MCF 10A (cell line): ENCODE measurements at regions not wholly inside any gene's neighbourhood (a gene's known extent, or its start where the extent isn't known, plus 50 kb on each side); places are given as distances from the start of the nearest gene placed in this dataset.

Source experiments
- BruUV-seq: library from RNA; stranded (reverse); fragments of 400-500 nt; replicated peaks from 2 replicates; lab custom pipeline; 2021; lab: Mats Ljungman, UMichigan
- CTCF ChIA-PET: fragments of 300-600 bp; sonication (Branson Sonifier 250); formaldehyde crosslinking; extraction: SDS; loops from one replicate; lab custom pipeline; 2021; ENCODE audit warnings: antibody characterized with exemption, inconsistent platforms; lab: Yijun Ruan, JAX
- POLR2A ChIA-PET: fragments of 300-600, 350-650 bp; sonication (Branson Sonifier 250); formaldehyde crosslinking; extraction: SDS; loops from one replicate; lab custom pipeline; 2020; ENCODE audit warnings: antibody characterized with exemption, inconsistent platforms; lab: Yijun Ruan, JAX
- DNase-seq: peaks from one replicate; pipeline ENCODE4 v3.0.0-alpha.2; 2018; ENCODE audit not compliant: unreplicated experiment
- H3K27ac Mint-ChIP-seq: one replicate; pipeline ENCODE4 v1.8.0; 2022; ENCODE audit warnings: mild to moderate bottlenecking, low read depth, mixed read lengths; ENCODE audit not compliant: unreplicated experiment
- H3K27me3 Mint-ChIP-seq: one replicate; pipeline ENCODE4 v1.8.0; 2022; ENCODE audit warnings: mixed read lengths; ENCODE audit not compliant: insufficient read depth, unreplicated experiment
- H3K36me3 Mint-ChIP-seq: one replicate; pipeline ENCODE4 v1.8.0; 2022; ENCODE audit warnings: mild to moderate bottlenecking, moderate library complexity, mixed read lengths; ENCODE audit not compliant: insufficient read depth, unreplicated experiment
- H3K4me1 Mint-ChIP-seq: one replicate; pipeline ENCODE4 v1.8.0; 2022; ENCODE audit warnings: mixed read lengths; ENCODE audit not compliant: insufficient read depth, unreplicated experiment
- H3K4me3 Mint-ChIP-seq: one replicate; pipeline ENCODE4 v1.8.0; 2022; ENCODE audit warnings: mild to moderate bottlenecking, moderate library complexity, mixed read lengths; ENCODE audit not compliant: unreplicated experiment
- H3K9me3 Mint-ChIP-seq: one replicate; pipeline ENCODE4 v1.8.0; 2022; ENCODE audit warnings: mixed read lengths; ENCODE audit not compliant: unreplicated experiment
- intact Hi-C: fragments of 100-400 bp; cut with micrococcal nuclease; formaldehyde crosslinking; loops from 2 replicates; pipeline ENCODE4 v1.14.1; 2022
- TF ChIP-seq, protein P1 (sequence below): fragments of 200-600 bp; IDR thresholded peaks from one replicate; pipeline ENCODE4 v1.8.0; 2022; ENCODE audit warnings: antibody characterized with exemption, mild to moderate bottlenecking; ENCODE audit not compliant: unreplicated experiment

DNA sequence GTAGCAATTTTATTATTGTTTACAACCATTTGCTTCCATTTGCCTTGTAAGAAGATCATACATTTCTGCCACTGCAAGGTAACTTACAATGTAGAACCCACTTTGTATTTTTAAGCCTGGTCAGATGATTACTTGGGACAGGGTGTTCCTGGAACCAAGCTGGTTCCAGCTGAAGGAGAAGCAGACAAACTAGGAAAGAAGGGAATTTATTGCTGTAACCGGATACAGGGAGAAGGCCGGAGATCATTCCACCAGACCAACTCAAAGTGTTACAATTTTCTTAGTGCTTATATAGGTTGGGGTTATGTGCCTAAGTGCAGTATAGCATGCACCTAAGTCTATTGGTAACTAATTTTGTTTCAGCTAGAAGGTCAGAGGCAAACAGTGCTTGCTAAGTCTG lies 104.4 kb downstream of the MANEA start:
- intact Hi-C loops = no loop called here
- H3K4me1 Mint-ChIP-seq = no peaks in the 10 kb centered on the region
- peaks cover 37% of the 10 kb centered on the region for H3K27me3 Mint-ChIP-seq
- no TSS peak for BruUV-seq
- no peak overlapping the region for H3K27ac Mint-ChIP-seq
- TF ChIP-seq, protein P1, sequence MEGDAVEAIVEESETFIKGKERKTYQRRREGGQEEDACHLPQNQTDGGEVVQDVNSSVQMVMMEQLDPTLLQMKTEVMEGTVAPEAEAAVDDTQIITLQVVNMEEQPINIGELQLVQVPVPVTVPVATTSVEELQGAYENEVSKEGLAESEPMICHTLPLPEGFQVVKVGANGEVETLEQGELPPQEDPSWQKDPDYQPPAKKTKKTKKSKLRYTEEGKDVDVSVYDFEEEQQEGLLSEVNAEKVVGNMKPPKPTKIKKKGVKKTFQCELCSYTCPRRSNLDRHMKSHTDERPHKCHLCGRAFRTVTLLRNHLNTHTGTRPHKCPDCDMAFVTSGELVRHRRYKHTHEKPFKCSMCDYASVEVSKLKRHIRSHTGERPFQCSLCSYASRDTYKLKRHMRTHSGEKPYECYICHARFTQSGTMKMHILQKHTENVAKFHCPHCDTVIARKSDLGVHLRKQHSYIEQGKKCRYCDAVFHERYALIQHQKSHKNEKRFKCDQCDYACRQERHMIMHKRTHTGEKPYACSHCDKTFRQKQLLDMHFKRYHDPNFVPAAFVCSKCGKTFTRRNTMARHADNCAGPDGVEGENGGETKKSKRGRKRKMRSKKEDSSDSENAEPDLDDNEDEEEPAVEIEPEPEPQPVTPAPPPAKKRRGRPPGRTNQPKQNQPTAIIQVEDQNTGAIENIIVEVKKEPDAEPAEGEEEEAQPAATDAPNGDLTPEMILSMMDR = no peak
- CTCF ChIA-PET = no interaction called here
- no peak for DNase-seq
- POLR2A ChIA-PET = no interaction called here
- no peaks in the 10 kb centered on the region for H3K9me3 Mint-ChIP-seq
- no peak overlapping the region for H3K4me3 Mint-ChIP-seq
- H3K36me3 Mint-ChIP-seq = no peaks in the 10 kb centered on the region

DNA sequence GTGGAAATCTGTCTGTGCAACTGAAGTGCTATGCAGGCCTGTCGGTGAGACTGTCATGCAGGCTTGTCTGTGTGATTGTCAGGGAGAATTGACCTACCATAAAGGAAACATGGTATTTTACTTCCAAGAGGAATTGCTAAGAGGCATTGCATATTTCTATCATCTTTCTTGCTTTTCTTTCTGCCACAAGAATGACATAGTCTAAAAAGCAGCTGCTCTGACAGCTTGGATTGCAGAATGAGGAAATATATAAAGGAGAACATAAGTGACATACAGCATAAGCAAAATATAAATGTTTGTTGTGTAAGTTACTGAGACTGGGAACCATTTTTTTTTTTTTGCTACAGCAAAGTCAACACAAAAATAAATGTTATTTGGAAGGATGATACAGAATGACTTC lies 105.1 kb downstream of the MANEA start:
- no peak overlapping the region for H3K4me3 Mint-ChIP-seq
- no peaks in the 10 kb centered on the region for H3K4me1 Mint-ChIP-seq
- intact Hi-C loops = no loop called here
- POLR2A ChIA-PET = interaction anchor here (0.6 kb wide), 1 partner anchor 11 kb away, joined by 3 read pairs; no protein-coding TSS in a partner anchor
- no peaks in the 10 kb centered on the region for H3K9me3 Mint-ChIP-seq
- CTCF ChIA-PET = interaction anchor here (0.6 kb wide), 1 partner anchor 94 kb away, joined by 4 read pairs; no protein-coding TSS in a partner anchor
- peaks cover 39% of the 10 kb centered on the region for H3K27me3 Mint-ChIP-seq
- no peaks in the 10 kb centered on the region for H3K36me3 Mint-ChIP-seq
- no peak for DNase-seq
- BruUV-seq = no TSS peak
- TF ChIP-seq, protein P1 = no peak
- H3K27ac Mint-ChIP-seq = no peak overlapping the region

DNA sequence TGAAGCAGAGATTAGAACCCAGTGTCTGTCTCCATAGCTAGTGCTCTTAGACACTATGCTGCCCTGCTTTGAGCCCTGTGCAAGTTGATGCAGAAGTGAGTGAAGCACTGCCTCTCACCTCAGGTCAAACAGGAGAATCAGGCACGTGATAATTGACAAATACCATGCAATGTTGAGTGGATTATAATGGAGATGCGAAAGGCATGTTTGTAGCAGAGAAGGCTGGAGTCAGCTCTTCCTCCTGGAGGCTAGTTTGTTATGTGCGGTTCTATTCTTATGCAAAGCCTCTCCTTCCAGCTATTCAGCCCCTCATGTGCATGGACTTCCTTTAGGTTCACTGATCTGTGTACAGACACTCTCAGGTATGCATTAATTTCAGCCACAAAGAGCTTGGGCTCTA lies 108.5 kb downstream of the MANEA start:
- H3K4me1 Mint-ChIP-seq = peaks cover 4% of the 10 kb centered on the region
- H3K4me3 Mint-ChIP-seq = no peak overlapping the region
- H3K27ac Mint-ChIP-seq = no peak overlapping the region
- no peak for DNase-seq
- CTCF ChIA-PET = no interaction called here
- no peaks in the 10 kb centered on the region for H3K36me3 Mint-ChIP-seq
- TF ChIP-seq, protein P1 = no peak
- intact Hi-C loops = no loop called here
- H3K27me3 Mint-ChIP-seq = peaks cover 47% of the 10 kb centered on the region
- peaks cover 3% of the 10 kb centered on the region for H3K9me3 Mint-ChIP-seq
- POLR2A ChIA-PET = interaction anchor here (0.5 kb wide), 1 partner anchor 97 kb away, joined by 3 read pairs; no protein-coding TSS in a partner anchor
- no TSS peak for BruUV-seq

DNA sequence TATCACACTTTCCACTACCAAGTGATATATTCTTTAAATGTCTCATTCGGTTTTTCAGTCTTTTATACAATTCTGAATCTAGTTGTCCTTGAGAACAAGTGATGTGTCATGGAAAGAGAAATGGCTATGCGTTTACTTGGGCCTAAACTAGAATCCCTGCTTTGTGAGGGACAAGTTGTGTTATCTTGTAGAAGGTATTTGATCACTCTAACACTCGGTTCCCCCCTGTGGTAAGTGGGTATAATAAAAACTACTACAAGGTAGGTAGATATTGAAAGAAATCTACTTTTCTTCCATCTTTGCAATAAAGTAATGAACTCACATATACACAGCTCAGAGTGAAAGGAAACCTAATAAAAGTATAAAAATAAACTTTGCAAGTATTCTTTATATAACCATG lies 108.9 kb downstream of the MANEA start:
- no peaks in the 10 kb centered on the region for H3K36me3 Mint-ChIP-seq
- H3K27me3 Mint-ChIP-seq = peaks cover 47% of the 10 kb centered on the region
- TF ChIP-seq, protein P1 = no peak
- no TSS peak for BruUV-seq
- ChIA-PET POLR2A (no interaction called here), CTCF (no interaction called here)
- no peak overlapping the region for H3K4me3 Mint-ChIP-seq
- DNase-seq = no peak
- no peak overlapping the region for H3K27ac Mint-ChIP-seq
- intact Hi-C loops = no loop called here
- H3K9me3 Mint-ChIP-seq = peaks cover 7% of the 10 kb centered on the region
- peaks cover 8% of the 10 kb centered on the region for H3K4me1 Mint-ChIP-seq
